ENCODE measurements at regions not wholly inside any gene's neighbourhood (a gene's known extent, or its start where the extent isn't known, plus 50 kb on each side); places are given as distances from the start of the nearest gene placed in this dataset.

DNA sequence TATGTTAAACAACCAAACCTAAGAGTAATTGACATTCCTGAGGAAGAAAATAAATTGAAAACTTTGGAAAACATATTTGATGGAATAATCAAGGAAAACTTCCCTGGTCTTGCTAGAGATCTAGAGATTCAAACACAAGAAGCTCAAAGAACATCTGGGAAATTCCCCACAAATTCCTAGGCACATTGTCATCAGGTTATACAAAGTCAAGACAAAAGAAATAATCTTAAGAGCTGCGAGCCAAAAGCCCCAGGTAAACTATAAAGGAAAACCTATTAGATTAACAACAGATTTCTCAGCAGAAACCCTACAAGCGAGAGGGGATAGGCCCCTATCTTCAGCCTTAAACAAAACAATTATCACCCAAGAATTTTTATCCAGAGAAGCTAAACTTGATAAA lies 1082.0 kb upstream of the IGFBP7 start:
- no peak for TF ChIP-seq EZH2 (IDR thresholded peaks at IDR 0.05; ENCODE audit: borderline replicate concordance, low read length)
- TF ChIP-seq, protein P1, sequence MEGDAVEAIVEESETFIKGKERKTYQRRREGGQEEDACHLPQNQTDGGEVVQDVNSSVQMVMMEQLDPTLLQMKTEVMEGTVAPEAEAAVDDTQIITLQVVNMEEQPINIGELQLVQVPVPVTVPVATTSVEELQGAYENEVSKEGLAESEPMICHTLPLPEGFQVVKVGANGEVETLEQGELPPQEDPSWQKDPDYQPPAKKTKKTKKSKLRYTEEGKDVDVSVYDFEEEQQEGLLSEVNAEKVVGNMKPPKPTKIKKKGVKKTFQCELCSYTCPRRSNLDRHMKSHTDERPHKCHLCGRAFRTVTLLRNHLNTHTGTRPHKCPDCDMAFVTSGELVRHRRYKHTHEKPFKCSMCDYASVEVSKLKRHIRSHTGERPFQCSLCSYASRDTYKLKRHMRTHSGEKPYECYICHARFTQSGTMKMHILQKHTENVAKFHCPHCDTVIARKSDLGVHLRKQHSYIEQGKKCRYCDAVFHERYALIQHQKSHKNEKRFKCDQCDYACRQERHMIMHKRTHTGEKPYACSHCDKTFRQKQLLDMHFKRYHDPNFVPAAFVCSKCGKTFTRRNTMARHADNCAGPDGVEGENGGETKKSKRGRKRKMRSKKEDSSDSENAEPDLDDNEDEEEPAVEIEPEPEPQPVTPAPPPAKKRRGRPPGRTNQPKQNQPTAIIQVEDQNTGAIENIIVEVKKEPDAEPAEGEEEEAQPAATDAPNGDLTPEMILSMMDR (conservative IDR thresholded peaks at IDR 0.05 in 1 of 2, IDR thresholded peaks at IDR 0.05 in 1 of 2; ENCODE audit: extremely low read depth in 1 of 2, insufficient read depth in 1 of 2, low read depth in 1 of 2, low read length in 2 of 2): no peak
